HL-60 (cell line): ENCODE measurements at regions not wholly inside any gene's neighbourhood (a gene's known extent, or its start where the extent isn't known, plus 50 kb on each side); places are given as distances from the start of the nearest gene placed in this dataset.

Experiments used
- DNase-seq, 2 experiments: peaks; one replicate each; pipeline ENCODE4 v3.0.0-alpha.2; 2010 to 2020; ENCODE audit warnings: low read depth in 1 of 2, low spot score in 1 of 2
- H3K27ac ChIP-seq: fragments of 250-450 bp; sonication (Bioruptor Pico); replicated peaks from 2 replicates; pipeline ENCODE4 v1.5.1; 2020; ENCODE audit warnings: mild to moderate bottlenecking, moderate library complexity
- H3K27me3 ChIP-seq: fragments of 250-450 bp; sonication (Bioruptor Pico); 2 replicates; pipeline ENCODE4 v1.5.1; 2021; ENCODE audit warnings: mild to moderate bottlenecking, moderate library complexity; ENCODE audit not compliant: insufficient read depth, poor library complexity, severe bottlenecking
- H3K4me3 ChIP-seq: replicated peaks from 2 replicates; pipeline ENCODE4 v1.5.1; 2011; ENCODE audit warnings: mild to moderate bottlenecking, control low read depth, low read length; ENCODE audit not compliant: insufficient read depth
- GABPA ChIP-seq: IDR thresholded peaks from 2 replicates; pipeline ENCODE4 v1.6.1; 2012; ENCODE audit warnings: low read depth
- POLR2AphosphoS5 ChIP-seq: IDR thresholded peaks from 2 replicates; pipeline ENCODE4 v1.6.1; 2012; ENCODE audit warnings: low read depth
- REST ChIP-seq: IDR thresholded peaks from 2 replicates; pipeline ENCODE4 v1.6.1; 2012; ENCODE audit warnings: low read depth; ENCODE audit not compliant: insufficient replicate concordance
- SPI1 ChIP-seq: IDR thresholded peaks from 2 replicates; pipeline ENCODE4 v1.6.1; 2012; ENCODE audit warnings: low read depth, mild to moderate bottlenecking, borderline replicate concordance
- TF ChIP-seq, protein P1 (sequence below): IDR thresholded peaks from one replicate; pipeline ENCODE4 v1.5.1; 2011; ENCODE audit warnings: low read length, control low read depth, inconsistent platforms; ENCODE audit not compliant: insufficient read depth

- Histone ChIP-seq H3K27ac (no peak overlapping the region), H3K27me3 (no peaks in the 10 kb centered on the region), H3K4me3 (no peak overlapping the region)
- TF ChIP-seq REST (no peak), GABPA (no peak), SPI1 (no peak), POLR2AphosphoS5 (no peak)
- TF ChIP-seq, protein P1, sequence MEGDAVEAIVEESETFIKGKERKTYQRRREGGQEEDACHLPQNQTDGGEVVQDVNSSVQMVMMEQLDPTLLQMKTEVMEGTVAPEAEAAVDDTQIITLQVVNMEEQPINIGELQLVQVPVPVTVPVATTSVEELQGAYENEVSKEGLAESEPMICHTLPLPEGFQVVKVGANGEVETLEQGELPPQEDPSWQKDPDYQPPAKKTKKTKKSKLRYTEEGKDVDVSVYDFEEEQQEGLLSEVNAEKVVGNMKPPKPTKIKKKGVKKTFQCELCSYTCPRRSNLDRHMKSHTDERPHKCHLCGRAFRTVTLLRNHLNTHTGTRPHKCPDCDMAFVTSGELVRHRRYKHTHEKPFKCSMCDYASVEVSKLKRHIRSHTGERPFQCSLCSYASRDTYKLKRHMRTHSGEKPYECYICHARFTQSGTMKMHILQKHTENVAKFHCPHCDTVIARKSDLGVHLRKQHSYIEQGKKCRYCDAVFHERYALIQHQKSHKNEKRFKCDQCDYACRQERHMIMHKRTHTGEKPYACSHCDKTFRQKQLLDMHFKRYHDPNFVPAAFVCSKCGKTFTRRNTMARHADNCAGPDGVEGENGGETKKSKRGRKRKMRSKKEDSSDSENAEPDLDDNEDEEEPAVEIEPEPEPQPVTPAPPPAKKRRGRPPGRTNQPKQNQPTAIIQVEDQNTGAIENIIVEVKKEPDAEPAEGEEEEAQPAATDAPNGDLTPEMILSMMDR = no peak
- no peak for DNase-seq
Measured at GRCh38 chr2:155692856-155693255, 639.7 kb downstream of the NR4A2 start.

- no peak for TF ChIP-seq SPI1
- TF ChIP-seq REST = no peak
- TF ChIP-seq, protein P1 = no peak
- no peak for TF ChIP-seq GABPA
- no peak for TF ChIP-seq POLR2AphosphoS5
- Histone ChIP-seq H3K27ac (no peak overlapping the region), H3K4me3 (no peak overlapping the region), H3K27me3 (no peaks in the 10 kb centered on the region)
- DNase-seq = no peak
Measured at GRCh38 chr2:155692106-155692505, 640.4 kb downstream of the NR4A2 start.

GRCh38 chr2:155690785-155691184 lies 641.7 kb downstream of the NR4A2 start:
- DNase-seq = peak in 1 of 2 experiments; percentile 2

GRCh38 chr2:155689791-155690190 lies 642.7 kb downstream of the NR4A2 start:
- DNase-seq = no peak
- H3K4me3 ChIP-seq = no peak overlapping the region
- TF ChIP-seq REST = no peak
- H3K27ac ChIP-seq = no peak overlapping the region
- H3K27me3 ChIP-seq = no peaks in the 10 kb centered on the region

More at GRCh38 chr2:155690785-155691184, 641.7 kb downstream of the NR4A2 start:
- no peaks in the 10 kb centered on the region for H3K27me3 ChIP-seq
- H3K4me3 ChIP-seq = no peak overlapping the region
- no peak overlapping the region for H3K27ac ChIP-seq
- no peak for TF ChIP-seq SPI1
